Vagina (tissue), 2 donors: ENCODE measurements at regions not wholly inside any gene's neighbourhood (a gene's known extent, or its start where the extent isn't known, plus 50 kb on each side); places are given as distances from the start of the nearest gene placed in this dataset.

Experiments used
- CTCF ChIP-seq, 3 experiments: fragments of 450-650 bp in 2 of 3; fragments of 200-600 bp in 1 of 3; sonication (generic) in 1 of 3; IDR thresholded peaks; one replicate each; pipeline ENCODE4 v1.5.1; 2017 to 2019; ENCODE audit warnings: antibody characterized with exemption in 3 of 3, mild to moderate bottlenecking in 2 of 3, moderate library complexity in 2 of 3
- POLR2A ChIP-seq, 2 donors: fragments of 450-650 bp; IDR thresholded peaks; one replicate each; pipeline ENCODE4 v1.6.1; 2017; ENCODE audit warnings: antibody characterized with exemption in 2 of 2, mild to moderate bottlenecking in 2 of 2, moderate library complexity in 2 of 2
- POLR2AphosphoS5 ChIP-seq, 2 donors: sonication (generic); formaldehyde crosslinking; IDR thresholded peaks; one replicate each; pipeline ENCODE4 v1.9.0; 2017; ENCODE audit warnings: antibody characterized with exemption in 2 of 2, mild to moderate bottlenecking in 2 of 2, low read depth in 1 of 2; ENCODE audit not compliant: insufficient read depth in 1 of 2

- TF ChIP-seq CTCF (IDR thresholded peaks at IDR 0.05) (no peak), POLR2AphosphoS5 (IDR thresholded peaks at IDR 0.05; ENCODE audit: insufficient read depth in 1 of 2, low read depth in 1 of 2) (no peak), POLR2A (IDR thresholded peaks at IDR 0.05) (no peak)
Observed at GRCh38 chr5:124537107-124537506, 209.3 kb downstream of the ZNF608 start.
